H1 (cell line): ENCODE measurements at regions not wholly inside any gene's neighbourhood (a gene's known extent, or its start where the extent isn't known, plus 50 kb on each side); places are given as distances from the start of the nearest gene placed in this dataset.

ENCODE experiments used
- CTCF ChIA-PET: fragments of 300-600 bp; sonication (Branson Sonifier 250); formaldehyde crosslinking; loops from one replicate; lab custom pipeline; 2021; ENCODE audit not compliant: partially characterized antibody; lab: Charles Lee
- POLR2A ChIA-PET: fragments of 300-600 bp; sonication (Branson Sonifier 250); formaldehyde crosslinking; loops from one replicate; lab custom pipeline; 2021; ENCODE audit warnings: inconsistent platforms; ENCODE audit not compliant: partially characterized antibody; lab: Charles Lee
- DNase-seq, 2 experiments: peaks; one replicate each; pipeline versions ENCODE4 v3.0.0 to v3.0.0-alpha.2; 2010 to 2022; ENCODE audit warnings: low spot score in 2 of 2, low read depth in 1 of 2, mixed read lengths in 1 of 2
- FAIRE-seq: peaks from 2 replicates; lab custom pipeline; 2011; peaks lifted over from hg19 to GRCh38; lab: Jason Lieb, UNC
- H2AFZ ChIP-seq: 2 replicates; pipeline ENCODE4 v1.8.1; 2012; ENCODE audit warnings: low read length, inconsistent platforms
- H2AK5ac ChIP-seq: 2 replicates; pipeline ENCODE4 v1.6.1; 2013; ENCODE audit warnings: low read depth, low read length
- H2BK120ac ChIP-seq: replicated peaks from 2 replicates; pipeline ENCODE3; 2013; ENCODE audit warnings: low read depth, low read length, inconsistent platforms
- H2BK12ac ChIP-seq: 2 replicates; pipeline ENCODE4 v1.6.1; 2013; ENCODE audit warnings: low read depth, low read length
- H2BK15ac ChIP-seq: 2 replicates; pipeline ENCODE4 v1.6.1; 2013; ENCODE audit warnings: low read length
- H2BK20ac ChIP-seq: 2 replicates; pipeline ENCODE4 v1.6.1; 2013; ENCODE audit warnings: low read length
- H2BK5ac ChIP-seq: 2 replicates; pipeline ENCODE4 v1.6.1; 2013; ENCODE audit warnings: low read depth, low read length
- H3K14ac ChIP-seq: 2 replicates; pipeline ENCODE4 v1.6.1; 2013; ENCODE audit warnings: inconsistent platforms; ENCODE audit not compliant: insufficient read length
- H3K18ac ChIP-seq: 2 replicates; pipeline ENCODE4 v1.6.1; 2013; ENCODE audit warnings: low read length; ENCODE audit errors: extremely low read depth
- H3K23ac ChIP-seq: 2 replicates; pipeline ENCODE4 v1.6.1; 2013; ENCODE audit warnings: inconsistent platforms; ENCODE audit not compliant: insufficient read length
- H3K23me2 ChIP-seq: 2 replicates; pipeline ENCODE4 v1.6.1; 2013; ENCODE audit warnings: low read depth, low read length
- H3K27ac ChIP-seq: 2 replicates; pipeline ENCODE4 v1.6.1; 2011; ENCODE audit warnings: low read depth, low read length, inconsistent platforms
- H3K27me3 ChIP-seq, 4 experiments: replicated peaks in 1 of 4; 1 replicate in 1 of 4; 2 replicates in 3 of 4; pipeline versions ENCODE4 v1.6.1 to v1.8.1; 2011 to 2013; ENCODE audit warnings: low read length in 3 of 4, mild to moderate bottlenecking in 3 of 4, inconsistent platforms in 2 of 4, mixed read lengths in 2 of 4, moderate library complexity in 1 of 4; ENCODE audit not compliant: control insufficient read depth in 3 of 4, insufficient read depth in 3 of 4; ENCODE audit errors: extremely low read depth in 1 of 4
- H3K36me3 ChIP-seq, 4 experiments: 2 replicates each; pipeline versions ENCODE4 v1.6.1 to v1.8.1; 2011 to 2013; ENCODE audit warnings: mild to moderate bottlenecking in 4 of 4, low read length in 3 of 4, moderate library complexity in 2 of 4, control low read depth in 1 of 4, inconsistent platforms in 1 of 4; ENCODE audit not compliant: insufficient read depth in 4 of 4, control insufficient read depth in 2 of 4
- H3K4ac ChIP-seq: replicated peaks from 2 replicates; pipeline ENCODE3; 2013; ENCODE audit warnings: low read length, low read depth, mixed read lengths, inconsistent platforms; ENCODE audit not compliant: insufficient read length
- H3K4me1 ChIP-seq, 4 experiments: replicated peaks in 1 of 4; 1 replicate in 1 of 4; 2 replicates in 3 of 4; pipeline versions ENCODE4 v1.6.1 to v1.8.1; 2011 to 2013; ENCODE audit warnings: low read length in 3 of 4, inconsistent platforms in 2 of 4, mixed read lengths in 1 of 4; ENCODE audit not compliant: insufficient read depth in 4 of 4, control insufficient read depth in 3 of 4
- H3K4me2 ChIP-seq, 2 experiments: 2 replicates each; pipeline versions ENCODE4 v1.6.1 to v1.8.1; 2011 to 2013; ENCODE audit warnings: low read depth in 2 of 2, low read length in 2 of 2, control low read depth in 1 of 2, inconsistent platforms in 1 of 2, mild to moderate bottlenecking in 1 of 2; ENCODE audit not compliant: insufficient read depth in 1 of 2
- H3K4me3 ChIP-seq, 4 experiments: fragments of 200-600, 300-600 bp in 1 of 4; sonication (generic), shearing (Covaris generic), sonication (Bioruptor Twin) in 1 of 4; 2 replicates each; pipeline versions ENCODE4 v1.5.1 to v1.8.1; 2011 to 2016; ENCODE audit warnings: low read length in 4 of 4, low read depth in 3 of 4, control low read depth in 2 of 4, inconsistent platforms in 2 of 4, mild to moderate bottlenecking in 2 of 4, mixed read lengths in 1 of 4, moderate library complexity in 1 of 4; ENCODE audit not compliant: insufficient read depth in 2 of 4; ENCODE audit errors: extremely low read depth in 1 of 4
- H3K56ac ChIP-seq: replicated peaks from 2 replicates; pipeline ENCODE3; 2013; ENCODE audit warnings: low read depth, mild to moderate bottlenecking, mixed read lengths, low read length, inconsistent platforms; ENCODE audit not compliant: insufficient read length
- H3K79me1 ChIP-seq: 2 replicates; pipeline ENCODE4 v1.6.1; 2013; ENCODE audit warnings: low read depth, low read length, control low read depth
- H3K79me2 ChIP-seq, 2 experiments: 2 replicates each; pipeline versions ENCODE4 v1.6.1 to v1.8.1; 2012 to 2013; ENCODE audit warnings: low read length in 2 of 2, mild to moderate bottlenecking in 2 of 2, inconsistent platforms in 1 of 2; ENCODE audit not compliant: insufficient read depth in 2 of 2, control insufficient read depth in 1 of 2
- H3K9ac ChIP-seq, 4 experiments: replicated peaks in 1 of 4; 1 replicate in 1 of 4; 2 replicates in 3 of 4; pipeline versions ENCODE4 v1.6.1 to v1.8.1; 2011 to 2013; ENCODE audit warnings: low read depth in 3 of 4, low read length in 3 of 4, control low read depth in 2 of 4, mild to moderate bottlenecking in 2 of 4, moderate library complexity in 2 of 4, inconsistent platforms in 1 of 4; ENCODE audit errors: extremely low read depth in 1 of 4
- H3K9me3 ChIP-seq, 2 experiments: 2 replicates each; pipeline versions ENCODE4 v1.6.1 to v1.8.1; 2012 to 2013; ENCODE audit warnings: mild to moderate bottlenecking in 2 of 2, moderate library complexity in 2 of 2, control low read depth in 1 of 2, inconsistent platforms in 1 of 2, low read depth in 1 of 2, low read length in 1 of 2, mixed read lengths in 1 of 2; ENCODE audit not compliant: insufficient read depth in 2 of 2
- H4K20me1 ChIP-seq, 2 experiments: replicated peaks in 1 of 2; 2 replicates each; pipeline versions ENCODE3 to v1.8.1; 2011 to 2013; ENCODE audit warnings: inconsistent platforms in 2 of 2, low read length in 2 of 2, mild to moderate bottlenecking in 1 of 2; ENCODE audit not compliant: insufficient read depth in 2 of 2, control insufficient read depth in 1 of 2
- H4K5ac ChIP-seq: 2 replicates; pipeline ENCODE4 v1.6.1; 2013; ENCODE audit warnings: low read length, low read depth, mixed read lengths, inconsistent platforms; ENCODE audit not compliant: insufficient read length
- H4K8ac ChIP-seq: 2 replicates; pipeline ENCODE4 v1.8.0; 2013; ENCODE audit warnings: mild to moderate bottlenecking, moderate library complexity, low read length, inconsistent platforms; ENCODE audit not compliant: insufficient read depth; ENCODE audit errors: extremely low read depth
- H4K91ac ChIP-seq: replicated peaks from 2 replicates; pipeline ENCODE3; 2013; ENCODE audit warnings: low read length, mixed read lengths, inconsistent platforms; ENCODE audit not compliant: insufficient read length
- BRCA1 ChIP-seq: IDR thresholded peaks from 2 replicates; pipeline ENCODE4 v1.6.1; 2012; ENCODE audit warnings: low read depth, low read length, improper control_type of control experiment
- JUND ChIP-seq: IDR thresholded peaks from 2 replicates; pipeline ENCODE4 v1.6.1; 2011; ENCODE audit warnings: mild to moderate bottlenecking, improper control_type of control experiment, low read length
- MAX ChIP-seq: IDR thresholded peaks from 2 replicates; pipeline ENCODE4 v1.6.1; 2012; ENCODE audit warnings: inconsistent platforms
- WGBS, 2 experiments: shearing (Covaris generic) in 1 of 2; methylation state at CpG; one replicate each; pipeline versions ENCODE4 v1.1.6 to v1.1.7; 2013 to 2015; ENCODE audit warnings: low lambda C conversion rate in 2 of 2, mixed read lengths in 2 of 2, inconsistent platforms in 1 of 2, low coverage in 1 of 2, missing lambda C conversion rate in 1 of 2; ENCODE audit not compliant: insufficient replicate concordance in 2 of 2, insufficient coverage in 1 of 2, insufficient read length in 1 of 2; ENCODE audit errors: extremely low coverage in 1 of 2, missing lambda C conversion rate in 1 of 2; 5-methylcytosine and 5-hydroxymethylcytosine counted together

GRCh38 chr12:124416516-124417395 is 121.9 kb downstream of the RFLNA start:
- Histone ChIP-seq H3K4ac (no peak overlapping the region), H2BK120ac (no peak overlapping the region), H3K27me3 (no peaks in the 10 kb centered on the region), H2BK12ac (no peak overlapping the region), H3K23me2 (no peaks in the 10 kb centered on the region), H2BK20ac (no peak overlapping the region), H3K79me1 (peaks cover 10% of the 10 kb centered on the region), H4K8ac (no peak overlapping the region), H3K56ac (no peak overlapping the region), H3K23ac (no peak overlapping the region), H3K27ac (no peak overlapping the region; the same call in 1 of the 2 replicates), H4K91ac (no peak overlapping the region), H2AFZ (no peak overlapping the region), H3K79me2 (peaks cover 0 to 8% of the 10 kb centered on the region in 2 experiments; a peak in 1 of 4 replicates), H4K20me1 (peaks cover 7 to 15% of the 10 kb centered on the region in 2 experiments), H2BK15ac (no peak overlapping the region), H2BK5ac (no peak overlapping the region; the same call in 1 of the 2 replicates), H3K18ac (no peak overlapping the region; the same call in 1 of the 2 replicates), H4K5ac (no peak overlapping the region), H3K14ac (no peak overlapping the region), H3K9ac (no peak overlapping the region), H3K36me3 (peaks cover 11 to 34% (median 19%) of the 10 kb centered on the region in 4 experiments), H3K4me2 (no peak overlapping the region), H3K4me1 (no peaks in the 10 kb centered on the region; a peak in 1 of 7 replicates), H3K4me3 (no peak overlapping the region), H3K9me3 (no peaks in the 10 kb centered on the region), H2AK5ac (no peak overlapping the region)
- FAIRE-seq, result no peak
- CTCF ChIA-PET, result interaction anchor here (3.0 kb wide), 1 partner anchor 18 kb away, joined by 9 read pairs; no protein-coding TSS in a partner anchor
- WGBS, 2 experiments, result 94% methylated on average over 52 of the region's 59 CpGs; no CpG with 5 or more reads in 1 of the 2 experiments
- POLR2A ChIA-PET, result interaction anchor here (1.2 to 1.4 kb wide), 2 partner anchors 14 to 27 kb away, joined by 3 to 4 read pairs; no protein-coding TSS in a partner anchor
- no peak for DNase-seq
- TF ChIP-seq JUND (no peak), MAX (no peak), BRCA1 (no peak)
